ENCODE measurements at regions not wholly inside any gene's neighbourhood (a gene's known extent, or its start where the extent isn't known, plus 50 kb on each side); places are given as distances from the start of the nearest gene placed in this dataset.
A peak's percentile ranks its signal among the peaks of the same experiment; 100 is the strongest.

DNA sequence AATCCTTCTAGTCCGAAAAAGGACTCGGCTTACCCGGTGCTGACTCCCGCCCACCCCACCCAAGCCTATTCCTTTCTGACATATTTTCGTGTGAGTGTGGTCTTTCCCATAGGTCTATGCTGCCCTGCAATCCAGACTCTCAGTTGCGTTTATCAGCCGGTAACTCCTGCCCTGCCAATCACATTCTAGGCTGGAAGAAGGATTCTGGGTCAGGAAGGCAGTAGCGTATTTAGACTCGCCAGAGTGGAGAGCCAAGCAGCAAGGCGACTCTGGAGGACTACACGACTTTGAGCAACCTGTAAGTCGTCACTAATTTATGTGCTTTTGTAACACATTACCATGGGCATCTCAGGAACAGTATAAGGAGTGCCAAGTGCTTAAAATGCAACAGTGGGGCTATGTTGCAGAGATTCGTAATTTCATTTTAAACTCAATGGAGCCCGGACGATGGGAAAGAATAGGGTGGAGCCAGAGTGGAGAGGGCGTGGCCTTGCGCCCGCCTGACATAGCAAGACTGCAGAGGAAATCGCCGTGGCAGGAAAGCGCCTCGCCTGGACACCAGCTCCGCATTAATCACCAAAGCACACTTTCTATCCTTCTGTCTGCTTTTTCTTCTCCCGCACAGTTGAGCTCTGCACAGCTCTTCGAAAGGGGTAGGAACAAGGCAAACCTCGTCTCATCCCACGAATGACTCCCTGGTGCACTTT lies 1044.2 kb downstream of the AGBL1 start:
- FAIRE-seq (no peak), DNase-seq (ENCODE audit: low read depth in 1 of 2, low spot score in 1 of 2) (no peak), ATAC-seq (no peak)
- TF ChIP-seq, protein P1, sequence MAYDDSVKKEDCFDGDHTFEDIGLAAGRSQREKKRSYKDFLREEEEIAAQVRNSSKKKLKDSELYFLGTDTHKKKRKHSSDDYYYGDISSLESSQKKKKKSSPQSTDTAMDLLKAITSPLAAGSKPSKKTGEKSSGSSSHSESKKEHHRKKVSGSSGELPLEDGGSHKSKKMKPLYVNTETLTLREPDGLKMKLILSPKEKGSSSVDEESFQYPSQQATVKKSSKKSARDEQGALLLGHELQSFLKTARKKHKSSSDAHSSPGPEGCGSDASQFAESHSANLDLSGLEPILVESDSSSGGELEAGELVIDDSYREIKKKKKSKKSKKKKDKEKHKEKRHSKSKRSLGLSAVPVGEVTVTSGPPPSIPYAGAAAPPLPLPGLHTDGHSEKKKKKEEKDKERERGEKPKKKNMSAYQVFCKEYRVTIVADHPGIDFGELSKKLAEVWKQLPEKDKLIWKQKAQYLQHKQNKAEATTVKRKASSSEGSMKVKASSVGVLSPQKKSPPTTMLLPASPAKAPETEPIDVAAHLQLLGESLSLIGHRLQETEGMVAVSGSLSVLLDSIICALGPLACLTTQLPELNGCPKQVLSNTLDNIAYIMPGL (CRISPR knock-in tag; IDR thresholded peaks at IDR 0.05; ENCODE audit: borderline replicate concordance): no peak
- TF ChIP-seq, protein P2, sequence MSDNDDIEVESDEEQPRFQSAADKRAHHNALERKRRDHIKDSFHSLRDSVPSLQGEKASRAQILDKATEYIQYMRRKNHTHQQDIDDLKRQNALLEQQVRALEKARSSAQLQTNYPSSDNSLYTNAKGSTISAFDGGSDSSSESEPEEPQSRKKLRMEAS (IDR thresholded peaks at IDR 0.05): no peak
- TF ChIP-seq RAD21 (conservative IDR thresholded peaks at IDR 0.05 in 1 of 2, IDR thresholded peaks at IDR 0.05 in 1 of 2) (no peak), CTCF (IDR thresholded peaks at IDR 0.05) (no peak), EP300 (IDR thresholded peaks at IDR 0.05) (no peak), SREBF2 (IDR thresholded peaks at IDR 0.05) (no peak), RFX5 (IDR thresholded peaks at IDR 0.05) (no peak), HOXB5 (CRISPR knock-in tag; IDR thresholded peaks at IDR 0.05) (no peak), CBX2 (IDR thresholded peaks at IDR 0.05; ENCODE audit: borderline replicate concordance, low read depth) (no peak), TP53 (CRISPR knock-in tag; IDR thresholded peaks at IDR 0.05) (no peak), POLR2AphosphoS2 (conservative IDR thresholded peaks at IDR 0.05; ENCODE audit: low read length) (no peak), HOXA7 (CRISPR knock-in tag; IDR thresholded peaks at IDR 0.05) (no peak)
- TF ChIP-seq, protein P3, sequence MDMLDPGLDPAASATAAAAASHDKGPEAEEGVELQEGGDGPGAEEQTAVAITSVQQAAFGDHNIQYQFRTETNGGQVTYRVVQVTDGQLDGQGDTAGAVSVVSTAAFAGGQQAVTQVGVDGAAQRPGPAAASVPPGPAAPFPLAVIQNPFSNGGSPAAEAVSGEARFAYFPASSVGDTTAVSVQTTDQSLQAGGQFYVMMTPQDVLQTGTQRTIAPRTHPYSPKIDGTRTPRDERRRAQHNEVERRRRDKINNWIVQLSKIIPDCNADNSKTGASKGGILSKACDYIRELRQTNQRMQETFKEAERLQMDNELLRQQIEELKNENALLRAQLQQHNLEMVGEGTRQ (IDR thresholded peaks at IDR 0.05): no peak
- ChIA-PET POLR2A (no interaction called here), CTCF (interaction anchor here (0.6 to 1.1 kb wide), 2 partner anchors 1239 to 1328 kb away, joined by 3 read pairs; no protein-coding TSS in a partner anchor)
- H3K9me3 ChIP-seq: 0 out of 3 replicates have a peak, but pooled peaks cover 3% of the 10 kb centered on the region
- 29% methylated on average over 25 of the region's 27 CpGs for WGBS (ENCODE audit: missing lambda C conversion rate)
- H3K4me2 ChIP-seq: 0 out of 3 replicates have a peak overlapping the region, but pooled peaks have one; percentile 9
- no peak overlapping the region for H3K27ac ChIP-seq
- H3K4me1 ChIP-seq: no peaks in the 10 kb centered on the region
- H3K4me3 ChIP-seq: no peak overlapping the region

- H3K4me2 ChIP-seq: no peak overlapping the region
- H3K4me3 ChIP-seq: no peak overlapping the region
- no peak for TF ChIP-seq ZFP36 (IDR thresholded peaks at IDR 0.05; ENCODE audit: borderline replicate concordance, partially characterized antibody)
- ChIA-PET POLR2A (no interaction called here), CTCF (interaction anchor here (0.9 kb wide), 1 partner anchor 202 kb away, joined by 3 read pairs; no protein-coding TSS in a partner anchor)
- H3K4me1 ChIP-seq: no peaks in the 10 kb centered on the region
- peak in 1 of 2 experiments; percentile 4 for DNase-seq (ENCODE audit: low read depth in 1 of 2, low spot score in 1 of 2)
- no peak overlapping the region for H3K27ac ChIP-seq
- no peak for FAIRE-seq
- H3K9me3 ChIP-seq: 0 out of 3 replicates have a peak, but pooled peaks cover under 1% of the 10 kb centered on the region
- no peak for ATAC-seq
- WGBS (ENCODE audit: missing lambda C conversion rate): 22% methylated on average over 2 of the region's 2 CpGs
Measured at GRCh38 chr15:87121336-87121735, 1041.7 kb downstream of the AGBL1 start.

GRCh38 chr15:87120555-87120954 lies 1040.9 kb downstream of the AGBL1 start:
- ATAC-seq (no peak), DNase-seq (ENCODE audit: low read depth in 1 of 2, low spot score in 1 of 2) (no peak), FAIRE-seq (no peak)
- Histone ChIP-seq H3K9me3 (no peaks in the 10 kb centered on the region), H3K4me2 (no peak overlapping the region), H3K4me3 (no peak overlapping the region), H3K4me1 (no peaks in the 10 kb centered on the region), H3K27ac (no peak overlapping the region)
- ChIA-PET CTCF (no interaction called here), POLR2A (no interaction called here)
- TF ChIP-seq MAFK (IDR thresholded peaks at IDR 0.05; ENCODE audit: partially characterized antibody): peak; percentile 76
- TF ChIP-seq, protein P3 (IDR thresholded peaks at IDR 0.05): no peak
